ENCODE measurements at regions not wholly inside any gene's neighbourhood (a gene's known extent, or its start where the extent isn't known, plus 50 kb on each side); places are given as distances from the start of the nearest gene placed in this dataset.

DNA sequence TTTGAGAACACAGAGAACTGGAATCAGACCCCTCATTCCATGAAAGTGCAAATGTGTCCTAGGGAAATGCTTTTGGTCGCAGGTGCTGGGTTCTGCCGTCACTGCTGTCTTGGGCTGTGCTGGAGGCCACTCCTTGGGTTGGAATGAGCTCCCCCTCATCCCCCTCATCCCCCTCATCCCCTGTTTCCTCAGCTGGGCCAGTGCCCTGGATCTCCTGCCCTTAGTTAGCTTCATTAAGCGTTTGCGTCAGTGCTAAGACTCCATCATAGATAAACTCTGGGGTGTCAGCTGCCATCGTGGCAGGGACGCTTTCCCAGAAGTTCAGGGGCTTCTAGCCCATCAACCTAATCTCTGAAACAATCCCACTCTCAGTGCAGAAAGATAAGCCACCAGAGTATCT is 97.1 kb upstream of the ZNF516 start (continued):
- TF ChIP-seq, protein P1, sequence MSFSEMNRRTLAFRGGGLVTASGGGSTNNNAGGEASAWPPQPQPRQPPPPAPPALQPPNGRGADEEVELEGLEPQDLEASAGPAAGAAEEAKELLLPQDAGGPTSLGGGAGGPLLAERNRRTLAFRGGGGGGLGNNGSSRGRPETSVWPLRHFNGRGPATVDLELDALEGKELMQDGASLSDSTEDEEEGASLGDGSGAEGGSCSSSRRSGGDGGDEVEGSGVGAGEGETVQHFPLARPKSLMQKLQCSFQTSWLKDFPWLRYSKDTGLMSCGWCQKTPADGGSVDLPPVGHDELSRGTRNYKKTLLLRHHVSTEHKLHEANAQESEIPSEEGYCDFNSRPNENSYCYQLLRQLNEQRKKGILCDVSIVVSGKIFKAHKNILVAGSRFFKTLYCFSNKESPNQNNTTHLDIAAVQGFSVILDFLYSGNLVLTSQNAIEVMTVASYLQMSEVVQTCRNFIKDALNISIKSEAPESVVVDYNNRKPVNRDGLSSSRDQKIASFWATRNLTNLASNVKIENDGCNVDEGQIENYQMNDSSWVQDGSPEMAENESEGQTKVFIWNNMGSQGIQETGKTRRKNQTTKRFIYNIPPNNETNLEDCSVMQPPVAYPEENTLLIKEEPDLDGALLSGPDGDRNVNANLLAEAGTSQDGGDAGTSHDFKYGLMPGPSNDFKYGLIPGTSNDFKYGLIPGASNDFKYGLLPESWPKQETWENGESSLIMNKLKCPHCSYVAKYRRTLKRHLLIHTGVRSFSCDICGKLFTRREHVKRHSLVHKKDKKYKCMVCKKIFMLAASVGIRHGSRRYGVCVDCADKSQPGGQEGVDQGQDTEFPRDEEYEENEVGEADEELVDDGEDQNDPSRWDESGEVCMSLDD (tag by site-specific recombination; IDR thresholded peaks at IDR 0.05) = no peak
- TF ChIP-seq ZNF514 (tag by site-specific recombination; IDR thresholded peaks at IDR 0.05) (no peak), KLF1 (tag by site-specific recombination; IDR thresholded peaks at IDR 0.05) (no peak), ZNF510 (tag by site-specific recombination; IDR thresholded peaks at IDR 0.05; ENCODE audit: insufficient replicate concordance) (no peak), ZNF366 (tag by site-specific recombination; conservative IDR thresholded peaks at IDR 0.05) (no peak)

DNA sequence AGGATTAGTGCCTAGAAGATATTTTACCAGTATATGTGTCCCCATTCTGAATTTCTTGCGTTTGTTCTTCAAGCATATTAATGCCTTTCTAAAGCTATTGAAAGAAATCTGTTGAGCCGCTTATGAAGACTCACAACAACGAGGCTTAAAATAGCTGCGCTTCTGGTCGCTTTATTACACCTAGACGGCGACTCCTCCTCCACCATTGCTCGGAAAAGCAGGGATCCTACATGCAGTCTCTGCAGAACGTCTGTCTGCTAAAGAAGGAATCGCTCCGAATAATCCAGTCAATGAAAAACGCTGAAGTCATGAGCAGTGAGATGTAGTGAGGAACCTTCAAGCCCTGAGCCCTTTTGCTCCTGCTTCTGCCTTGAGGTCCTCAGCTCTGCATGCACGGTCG is 94.8 kb upstream of the ZNF516 start:
- H3K36me3 ChIP-seq (ENCODE audit: control insufficient read depth in 2 of 2, insufficient read depth in 1 of 2, low read length in 2 of 2) = no peaks in the 10 kb centered on the region
- no peak overlapping the region for H3K27ac ChIP-seq (ENCODE audit: extremely low read depth, low read depth, low read length)
- H3K4me3 ChIP-seq (ENCODE audit: low read depth, low read length) = no peak overlapping the region
- ChIA-PET POLR2A (no interaction called here), CTCF (interaction anchor here (0.9 to 1.0 kb wide), 2 partner anchors 10 to 212 kb away, joined by 3 to 4 read pairs; no protein-coding TSS in a partner anchor)
- peaks cover 2% of the 10 kb centered on the region; the same call in 1 of the 2 replicates for H3K4me1 ChIP-seq (ENCODE audit: control insufficient read depth, insufficient read depth, low read length)
- H3K9me3 ChIP-seq (ENCODE audit: control insufficient read depth, insufficient read depth, low read depth, low read length) = no peaks in the 10 kb centered on the region
- TF ChIP-seq ZNF24 (tag by site-specific recombination; IDR thresholded peaks at IDR 0.05) (no peak), ZFP3 (tag by site-specific recombination; IDR thresholded peaks at IDR 0.05; ENCODE audit: low read depth) (no peak), HOXD13 (CRISPR knock-in tag; IDR thresholded peaks at IDR 0.05; ENCODE audit: borderline replicate concordance) (no peak), ZIC2 (tag by site-specific recombination; IDR thresholded peaks at IDR 0.05) (no peak), ZBTB20 (tag by site-specific recombination; IDR thresholded peaks at IDR 0.05) (no peak), IKZF3 (tag by site-specific recombination; IDR thresholded peaks at IDR 0.05) (no peak), ZNF660 (tag by site-specific recombination; IDR thresholded peaks at IDR 0.05) (no peak), SCRT1 (tag by site-specific recombination; IDR thresholded peaks at IDR 0.05; ENCODE audit: borderline replicate concordance) (no peak), ZFP37 (tag by site-specific recombination; IDR thresholded peaks at IDR 0.05) (no peak), ZNF792 (tag by site-specific recombination; IDR thresholded peaks at IDR 0.05) (no peak), OSR2 (tag by site-specific recombination; IDR thresholded peaks at IDR 0.05) (no peak), ZNF549 (tag by site-specific recombination; IDR thresholded peaks at IDR 0.05) (no peak), GLI2 (tag by site-specific recombination; IDR thresholded peaks at IDR 0.05; ENCODE audit: borderline replicate concordance, low read depth) (no peak), TRIM28 (IDR thresholded peaks at IDR 0.05; ENCODE audit: borderline replicate concordance, low read length) (no peak), ZNF777 (tag by site-specific recombination; IDR thresholded peaks at IDR 0.05; ENCODE audit: borderline replicate concordance) (no peak), ZNF221 (tag by site-specific recombination; IDR thresholded peaks at IDR 0.05; ENCODE audit: borderline replicate concordance) (no peak), ZNF449 (tag by site-specific recombination; IDR thresholded peaks at IDR 0.05) (no peak)
- TF ChIP-seq, protein P2, sequence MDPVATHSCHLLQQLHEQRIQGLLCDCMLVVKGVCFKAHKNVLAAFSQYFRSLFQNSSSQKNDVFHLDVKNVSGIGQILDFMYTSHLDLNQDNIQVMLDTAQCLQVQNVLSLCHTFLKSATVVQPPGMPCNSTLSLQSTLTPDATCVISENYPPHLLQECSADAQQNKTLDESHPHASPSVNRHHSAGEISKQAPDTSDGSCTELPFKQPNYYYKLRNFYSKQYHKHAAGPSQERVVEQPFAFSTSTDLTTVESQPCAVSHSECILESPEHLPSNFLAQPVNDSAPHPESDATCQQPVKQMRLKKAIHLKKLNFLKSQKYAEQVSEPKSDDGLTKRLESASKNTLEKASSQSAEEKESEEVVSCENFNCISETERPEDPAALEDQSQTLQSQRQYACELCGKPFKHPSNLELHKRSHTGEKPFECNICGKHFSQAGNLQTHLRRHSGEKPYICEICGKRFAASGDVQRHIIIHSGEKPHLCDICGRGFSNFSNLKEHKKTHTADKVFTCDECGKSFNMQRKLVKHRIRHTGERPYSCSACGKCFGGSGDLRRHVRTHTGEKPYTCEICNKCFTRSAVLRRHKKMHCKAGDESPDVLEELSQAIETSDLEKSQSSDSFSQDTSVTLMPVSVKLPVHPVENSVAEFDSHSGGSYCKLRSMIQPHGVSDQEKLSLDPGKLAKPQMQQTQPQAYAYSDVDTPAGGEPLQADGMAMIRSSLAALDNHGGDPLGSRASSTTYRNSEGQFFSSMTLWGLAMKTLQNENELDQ (tag by site-specific recombination; IDR thresholded peaks at IDR 0.05; ENCODE audit: low read depth) = no peak
- TF ChIP-seq, protein P3, sequence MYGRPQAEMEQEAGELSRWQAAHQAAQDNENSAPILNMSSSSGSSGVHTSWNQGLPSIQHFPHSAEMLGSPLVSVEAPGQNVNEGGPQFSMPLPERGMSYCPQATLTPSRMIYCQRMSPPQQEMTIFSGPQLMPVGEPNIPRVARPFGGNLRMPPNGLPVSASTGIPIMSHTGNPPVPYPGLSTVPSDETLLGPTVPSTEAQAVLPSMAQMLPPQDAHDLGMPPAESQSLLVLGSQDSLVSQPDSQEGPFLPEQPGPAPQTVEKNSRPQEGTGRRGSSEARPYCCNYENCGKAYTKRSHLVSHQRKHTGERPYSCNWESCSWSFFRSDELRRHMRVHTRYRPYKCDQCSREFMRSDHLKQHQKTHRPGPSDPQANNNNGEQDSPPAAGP (tag by site-specific recombination; IDR thresholded peaks at IDR 0.05) = no peak
- TF ChIP-seq, protein P4, sequence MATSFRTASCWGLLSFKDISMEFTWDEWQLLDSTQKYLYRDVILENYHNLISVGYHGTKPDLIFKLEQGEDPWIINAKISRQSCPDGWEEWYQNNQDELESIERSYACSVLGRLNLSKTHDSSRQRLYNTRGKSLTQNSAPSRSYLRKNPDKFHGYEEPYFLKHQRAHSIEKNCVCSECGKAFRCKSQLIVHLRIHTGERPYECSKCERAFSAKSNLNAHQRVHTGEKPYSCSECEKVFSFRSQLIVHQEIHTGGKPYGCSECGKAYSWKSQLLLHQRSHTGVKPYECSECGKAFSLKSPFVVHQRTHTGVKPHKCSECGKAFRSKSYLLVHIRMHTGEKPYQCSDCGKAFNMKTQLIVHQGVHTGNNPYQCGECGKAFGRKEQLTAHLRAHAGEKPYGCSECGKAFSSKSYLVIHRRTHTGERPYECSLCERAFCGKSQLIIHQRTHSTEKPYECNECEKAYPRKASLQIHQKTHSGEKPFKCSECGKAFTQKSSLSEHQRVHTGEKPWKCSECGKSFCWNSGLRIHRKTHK (tag by site-specific recombination; IDR thresholded peaks at IDR 0.05) = no peak

Measured in HEK293 (cell line).